ENCODE measurements at regions not wholly inside any gene's neighbourhood (a gene's known extent, or its start where the extent isn't known, plus 50 kb on each side); places are given as distances from the start of the nearest gene placed in this dataset.

- TF ChIP-seq POLR2AphosphoS5 (IDR thresholded peaks at IDR 0.05; ENCODE audit: low read depth) = no peak
- no peak for TF ChIP-seq CTCF (IDR thresholded peaks at IDR 0.05; ENCODE audit: insufficient read depth, low read length)
- no peak for TF ChIP-seq REST (IDR thresholded peaks at IDR 0.05; ENCODE audit: insufficient replicate concordance, low read depth)
- TF ChIP-seq GABPA (IDR thresholded peaks at IDR 0.05; ENCODE audit: low read depth) = no peak
Observed at GRCh38 chr13:26910754-26911465, 150.3 kb upstream of the GPR12 start.
